ENCODE measurements at regions not wholly inside any gene's neighbourhood (a gene's known extent, or its start where the extent isn't known, plus 50 kb on each side); places are given as distances from the start of the nearest gene placed in this dataset.

- CTCF ChIA-PET: no interaction called here
- DNase-seq (ENCODE audit: extremely low spot score): no peak
- TF ChIP-seq LEF1 (IDR thresholded peaks at IDR 0.05; ENCODE audit: borderline replicate concordance): no peak
- TF ChIP-seq BHLHE40 (IDR thresholded peaks at IDR 0.05; ENCODE audit: borderline replicate concordance): no peak
- TF ChIP-seq NFRKB (IDR thresholded peaks at IDR 0.05): no peak
- no peak for TF ChIP-seq FOXK2 (IDR thresholded peaks at IDR 0.05)
- no peak for TF ChIP-seq SP1 (IDR thresholded peaks at IDR 0.05)
- no peak for TF ChIP-seq ELF4 (IDR thresholded peaks at IDR 0.05)
- no peak for TF ChIP-seq ARNT (IDR thresholded peaks at IDR 0.05)
- no peak for TF ChIP-seq FOXM1 (IDR thresholded peaks at IDR 0.05; ENCODE audit: borderline replicate concordance)
- no peak for TF ChIP-seq PKNOX1 (IDR thresholded peaks at IDR 0.05)
- TF ChIP-seq TARDBP (IDR thresholded peaks at IDR 0.05): no peak
- no peak for TF ChIP-seq FOXA1 (IDR thresholded peaks at IDR 0.05)
- no peak for TF ChIP-seq ZNF384 (IDR thresholded peaks at IDR 0.05)
- TF ChIP-seq HDGF (IDR thresholded peaks at IDR 0.05; ENCODE audit: borderline replicate concordance): no peak
- TF ChIP-seq SUZ12 (IDR thresholded peaks at IDR 0.05): no peak
- POLR2A ChIA-PET: no interaction called here
Observed at GRCh38 chr9:79395228-79395627, 176.5 kb upstream of the TLE4 start.

GRCh38 chr9:79395755-79396154, 176.0 kb upstream of the TLE4 start:
- POLR2A ChIA-PET: no interaction called here
- no peak for DNase-seq (ENCODE audit: extremely low spot score)
- TF ChIP-seq PKNOX1 (IDR thresholded peaks at IDR 0.05): peak; percentile 82
- TF ChIP-seq ZNF384 (IDR thresholded peaks at IDR 0.05): no peak
- CTCF ChIA-PET: no interaction called here

- TF ChIP-seq PKNOX1 (IDR thresholded peaks at IDR 0.05) (no peak), FOXK2 (IDR thresholded peaks at IDR 0.05) (no peak), BHLHE40 (IDR thresholded peaks at IDR 0.05; ENCODE audit: borderline replicate concordance) (no peak), ELF4 (IDR thresholded peaks at IDR 0.05) (no peak), ARNT (IDR thresholded peaks at IDR 0.05) (no peak), TARDBP (IDR thresholded peaks at IDR 0.05) (no peak), FOXA1 (IDR thresholded peaks at IDR 0.05) (no peak), NFRKB (IDR thresholded peaks at IDR 0.05) (no peak)
- ChIA-PET POLR2A (no interaction called here), CTCF (no interaction called here)
- no peak for DNase-seq (ENCODE audit: extremely low spot score)
Observed at GRCh38 chr9:79396168-79396567, 175.6 kb upstream of the TLE4 start.

GRCh38 chr9:79403495-79403894, 168.3 kb upstream of the TLE4 start:
- POLR2A ChIA-PET: no interaction called here
- no peak for TF ChIP-seq PKNOX1 (IDR thresholded peaks at IDR 0.05)
- TF ChIP-seq ELF4 (IDR thresholded peaks at IDR 0.05): no peak
- TF ChIP-seq CTBP1 (IDR thresholded peaks at IDR 0.05; ENCODE audit: borderline replicate concordance): no peak
- no peak for TF ChIP-seq ARNT (IDR thresholded peaks at IDR 0.05)
- no peak for DNase-seq (ENCODE audit: extremely low spot score)
- CTCF ChIA-PET: interaction anchor here (0.6 to 0.9 kb wide), 3 partner anchors 30 to 169 kb away, joined by 4 to 5 read pairs (median 4); partner anchors contain the start of gene TLE4

- TF ChIP-seq FOXK2 (IDR thresholded peaks at IDR 0.05) (no peak), PKNOX1 (IDR thresholded peaks at IDR 0.05) (no peak)
- CTCF ChIA-PET: interaction anchor here (1.5 kb wide), 1 partner anchor 153 kb away, joined by 5 read pairs; no protein-coding TSS in a partner anchor
Observed at GRCh38 chr9:79408200-79408599, 163.6 kb upstream of the TLE4 start.

GRCh38 chr9:79408617-79409016, 163.1 kb upstream of the TLE4 start:
- TF ChIP-seq BHLHE40 (IDR thresholded peaks at IDR 0.05; ENCODE audit: borderline replicate concordance) (no peak), ARNT (IDR thresholded peaks at IDR 0.05) (no peak), CTBP1 (IDR thresholded peaks at IDR 0.05; ENCODE audit: borderline replicate concordance) (no peak), FOXK2 (IDR thresholded peaks at IDR 0.05) (no peak), HDGF (IDR thresholded peaks at IDR 0.05; ENCODE audit: borderline replicate concordance) (no peak), LEF1 (IDR thresholded peaks at IDR 0.05; ENCODE audit: borderline replicate concordance) (no peak), TARDBP (IDR thresholded peaks at IDR 0.05) (no peak), PKNOX1 (IDR thresholded peaks at IDR 0.05) (no peak), L3MBTL2 (conservative IDR thresholded peaks at IDR 0.05) (no peak), SUZ12 (IDR thresholded peaks at IDR 0.05) (no peak), NFRKB (IDR thresholded peaks at IDR 0.05) (no peak), ZNF384 (IDR thresholded peaks at IDR 0.05) (no peak), ELF4 (IDR thresholded peaks at IDR 0.05) (no peak), FOXM1 (IDR thresholded peaks at IDR 0.05; ENCODE audit: borderline replicate concordance) (no peak), FOXA1 (IDR thresholded peaks at IDR 0.05) (no peak)
- ChIA-PET POLR2A (no interaction called here), CTCF (interaction anchor here (1.5 kb wide), 1 partner anchor 154 kb away, joined by 5 read pairs; no protein-coding TSS in a partner anchor)
- DNase-seq (ENCODE audit: extremely low spot score): no peak

More at GRCh38 chr9:79408200-79408599, 163.6 kb upstream of the TLE4 start:
- POLR2A ChIA-PET: no interaction called here
- peak; percentile 53 for DNase-seq (ENCODE audit: extremely low spot score)
